ENCODE measurements at regions not wholly inside any gene's neighbourhood (a gene's known extent, or its start where the extent isn't known, plus 50 kb on each side); places are given as distances from the start of the nearest gene placed in this dataset.

GRCh38 chr10:28151636-28152035, 151.2 kb downstream of the MPP7 start:
- no peak for DNase-seq (ENCODE audit: low spot score)
- POLR2A ChIA-PET (ENCODE audit: low non-redundant PET) = no interaction called here
- no TSS peak for BruUV-seq (replicated peaks)
- TF ChIP-seq CTCF (conservative IDR thresholded peaks at IDR 0.05; ENCODE audit: low read depth, low read length) (no peak), EZH2 (IDR thresholded peaks at IDR 0.05; ENCODE audit: borderline replicate concordance, low read depth, low read length, poor library complexity, severe bottlenecking) (no peak)
- intact Hi-C loops (cut with micrococcal nuclease; ENCODE audit: unreplicated experiment) = no loop called here
- H3K4me3 ChIP-seq (ENCODE audit: low read depth, low read length, poor library complexity, severe bottlenecking) = no peak overlapping the region
- no peaks in the 10 kb centered on the region for H3K4me1 ChIP-seq (ENCODE audit: insufficient read depth, low read length, poor library complexity, severe bottlenecking)
- H3K9me3 ChIP-seq (ENCODE audit: low read depth, low read length, poor library complexity, severe bottlenecking) = no peaks in the 10 kb centered on the region
- no peak overlapping the region for H3K27ac ChIP-seq (ENCODE audit: low read depth, low read length, poor library complexity, severe bottlenecking)
- H3K36me3 ChIP-seq (ENCODE audit: insufficient read depth, low read length, poor library complexity, severe bottlenecking) = no peaks in the 10 kb centered on the region
- H3K27me3 ChIP-seq (replicated peaks; ENCODE audit: insufficient read depth, low read depth, low read length, poor library complexity) = peaks cover 11% of the 10 kb centered on the region
- CTCF ChIA-PET = no interaction called here

GRCh38 chr10:28149746-28150145, 150.9 kb upstream of the ODAD2 start:
- Histone ChIP-seq H3K27ac (ENCODE audit: low read depth, low read length, poor library complexity, severe bottlenecking) (no peak overlapping the region), H3K4me3 (ENCODE audit: low read depth, low read length, poor library complexity, severe bottlenecking) (no peak overlapping the region), H3K36me3 (ENCODE audit: insufficient read depth, low read length, poor library complexity, severe bottlenecking) (no peaks in the 10 kb centered on the region), H3K9me3 (ENCODE audit: low read depth, low read length, poor library complexity, severe bottlenecking) (no peaks in the 10 kb centered on the region), H3K27me3 (replicated peaks; ENCODE audit: insufficient read depth, low read depth, low read length, poor library complexity) (peaks cover 11% of the 10 kb centered on the region), H3K4me1 (ENCODE audit: insufficient read depth, low read length, poor library complexity, severe bottlenecking) (no peaks in the 10 kb centered on the region)
- no peak for DNase-seq (ENCODE audit: low spot score)
- intact Hi-C loops (cut with micrococcal nuclease; ENCODE audit: unreplicated experiment) = no loop called here
- no TSS peak for BruUV-seq (replicated peaks)
- ChIA-PET CTCF (no interaction called here), POLR2A (ENCODE audit: low non-redundant PET) (no interaction called here)
- TF ChIP-seq CTCF (conservative IDR thresholded peaks at IDR 0.05; ENCODE audit: low read depth, low read length) = no peak
- TF ChIP-seq EZH2 (IDR thresholded peaks at IDR 0.05; ENCODE audit: borderline replicate concordance, low read depth, low read length, poor library complexity, severe bottlenecking) = no peak

- Histone ChIP-seq H3K9me3 (ENCODE audit: low read depth, low read length, poor library complexity, severe bottlenecking) (no peaks in the 10 kb centered on the region), H3K4me3 (ENCODE audit: low read depth, low read length, poor library complexity, severe bottlenecking) (no peak overlapping the region), H3K27ac (ENCODE audit: low read depth, low read length, poor library complexity, severe bottlenecking) (no peak overlapping the region), H3K27me3 (replicated peaks; ENCODE audit: insufficient read depth, low read depth, low read length, poor library complexity) (peaks cover 11% of the 10 kb centered on the region), H3K36me3 (ENCODE audit: insufficient read depth, low read length, poor library complexity, severe bottlenecking) (no peaks in the 10 kb centered on the region), H3K4me1 (ENCODE audit: insufficient read depth, low read length, poor library complexity, severe bottlenecking) (no peaks in the 10 kb centered on the region)
- CTCF ChIA-PET = no interaction called here
- BruUV-seq (replicated peaks) = no TSS peak
- POLR2A ChIA-PET (ENCODE audit: low non-redundant PET) = no interaction called here
- DNase-seq (ENCODE audit: low spot score) = no peak
- no peak for TF ChIP-seq EZH2 (IDR thresholded peaks at IDR 0.05; ENCODE audit: borderline replicate concordance, low read depth, low read length, poor library complexity, severe bottlenecking)
- TF ChIP-seq CTCF (conservative IDR thresholded peaks at IDR 0.05; ENCODE audit: low read depth, low read length) = no peak
- intact Hi-C loops (cut with micrococcal nuclease; ENCODE audit: unreplicated experiment) = no loop called here
Measured at GRCh38 chr10:28147706-28148105, 148.8 kb upstream of the ODAD2 start.
